ENCODE measurements at regions not wholly inside any gene's neighbourhood (a gene's known extent, or its start where the extent isn't known, plus 50 kb on each side); places are given as distances from the start of the nearest gene placed in this dataset.

GRCh38 chr5:4640795-4641194, 499.3 kb upstream of the ADAMTS16 start:
- no peak for DNase-seq (ENCODE audit: low read depth)

GRCh38 chr5:4642525-4642924, 497.6 kb upstream of the ADAMTS16 start:
- DNase-seq (ENCODE audit: low read depth) = no peak

DNA sequence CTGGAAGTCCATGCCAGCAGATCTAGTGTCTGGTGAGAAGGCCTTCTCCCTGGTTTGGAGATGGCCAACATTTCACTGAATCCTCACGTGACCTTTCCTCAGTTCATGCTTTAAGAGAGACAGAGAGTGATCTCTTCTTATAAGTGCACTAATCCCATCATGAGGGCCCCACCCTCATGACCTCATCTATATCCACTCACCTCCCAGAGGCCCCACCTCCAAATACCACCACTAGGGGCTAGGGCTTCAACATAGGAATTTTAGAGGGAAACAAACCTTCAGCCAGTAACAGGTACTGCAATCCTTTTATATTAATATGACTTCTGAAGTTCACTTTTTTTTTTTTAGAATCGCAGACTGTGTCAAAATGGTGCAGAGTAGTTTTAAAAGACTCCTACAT, 496.9 kb upstream of the ADAMTS16 start:
- no peak for DNase-seq (ENCODE audit: low read depth)

- DNase-seq (ENCODE audit: low read depth) = no peak
Measured at GRCh38 chr5:4643960-4644359, 496.2 kb upstream of the ADAMTS16 start.

DNA sequence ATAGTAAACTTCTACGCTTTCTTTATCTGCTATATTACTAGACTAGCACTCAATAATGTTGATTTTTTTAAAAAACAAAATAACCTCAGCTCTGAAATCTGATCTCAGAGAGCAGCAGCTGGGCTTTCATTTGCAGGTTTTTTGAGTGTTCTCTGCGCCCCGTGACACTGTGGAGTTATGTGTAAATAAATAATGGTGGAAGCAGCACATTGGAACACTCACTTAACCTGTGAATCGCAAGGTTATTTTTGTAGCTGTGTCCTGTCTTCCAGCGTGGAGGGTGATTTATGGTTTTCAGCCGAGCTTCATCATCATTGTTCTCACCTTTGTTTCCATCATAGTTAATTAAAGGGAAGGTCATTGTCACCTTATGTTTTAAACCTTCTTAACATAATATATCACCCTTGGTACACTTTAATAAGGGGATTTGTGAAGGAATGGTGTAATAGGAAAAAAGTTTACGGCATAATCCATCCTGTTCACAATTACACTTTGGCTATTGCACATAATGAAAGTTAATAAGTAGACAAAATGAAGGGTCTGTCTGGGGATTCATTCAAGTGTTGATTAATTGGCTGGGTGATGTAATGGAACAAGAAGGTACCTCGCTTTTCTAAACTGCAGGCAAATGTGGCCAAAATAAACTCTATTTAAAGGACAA, 493.3 kb upstream of the ADAMTS16 start:
- no peak for DNase-seq (ENCODE audit: low read depth)

- DNase-seq (ENCODE audit: low read depth) = no peak
Measured at GRCh38 chr5:4647955-4648354, 492.2 kb upstream of the ADAMTS16 start.

DNA sequence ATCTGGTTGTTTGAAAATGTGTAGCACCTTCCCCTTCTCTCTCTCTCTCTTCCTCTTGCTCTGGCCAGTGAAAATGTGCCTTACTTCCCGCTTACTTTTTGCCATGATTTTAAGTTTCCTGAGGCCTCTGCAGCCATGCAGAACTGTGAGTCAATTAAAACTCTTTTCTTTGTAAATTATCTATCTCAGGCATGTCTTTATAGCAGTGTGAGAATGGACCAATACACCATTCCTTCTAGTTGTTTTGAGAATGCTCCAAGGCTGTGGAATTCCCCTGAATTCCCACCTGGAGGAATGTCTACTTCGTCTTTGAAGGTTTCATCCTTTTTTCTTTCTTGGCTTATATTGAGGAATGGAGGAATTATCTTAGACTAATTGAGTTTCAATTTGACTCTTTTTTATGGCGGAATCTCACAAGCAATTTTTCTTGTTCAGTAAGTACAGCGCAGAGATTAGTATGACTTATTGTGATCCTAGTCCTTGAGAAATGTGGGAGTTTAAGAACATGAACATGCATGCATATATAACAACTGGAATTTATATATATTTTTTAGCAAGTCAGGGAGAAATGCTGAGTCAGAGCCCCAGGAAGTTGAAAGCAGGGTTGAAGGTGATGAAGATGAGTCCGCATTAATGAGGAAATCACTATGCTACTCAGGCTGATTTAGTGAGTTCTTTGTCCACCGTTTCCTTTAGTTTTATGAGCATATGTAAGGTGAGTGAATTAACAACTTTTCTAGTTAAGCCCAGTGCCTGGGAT, 488.1 kb upstream of the ADAMTS16 start:
- DNase-seq (ENCODE audit: low read depth) = no peak

GRCh38 chr5:4653475-4653874, 486.7 kb upstream of the ADAMTS16 start:
- no peak for DNase-seq (ENCODE audit: low read depth)

DNA sequence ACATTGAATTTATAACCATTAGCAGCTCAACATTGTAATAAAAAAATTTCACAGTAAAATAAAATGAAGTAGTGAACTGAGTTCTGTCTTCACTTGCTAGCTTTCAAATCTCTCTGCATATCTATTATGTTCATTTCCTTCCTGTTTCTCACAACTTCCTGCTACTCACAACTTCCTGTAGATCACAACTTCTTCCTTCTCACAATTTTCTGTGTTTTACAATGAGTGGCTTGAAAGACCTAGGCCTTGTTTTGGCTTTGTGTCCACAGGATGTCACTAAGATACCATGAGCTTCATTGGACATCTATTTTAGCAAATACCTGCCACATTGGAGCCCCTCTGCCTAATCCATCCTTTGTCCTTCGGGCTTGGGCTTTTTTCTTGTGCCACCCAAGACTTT, 480.3 kb upstream of the ADAMTS16 start:
- DNase-seq (ENCODE audit: low read depth) = no peak

- no peak for DNase-seq (ENCODE audit: low read depth)
Measured at GRCh38 chr5:4661326-4661725, 478.8 kb upstream of the ADAMTS16 start.

DNA sequence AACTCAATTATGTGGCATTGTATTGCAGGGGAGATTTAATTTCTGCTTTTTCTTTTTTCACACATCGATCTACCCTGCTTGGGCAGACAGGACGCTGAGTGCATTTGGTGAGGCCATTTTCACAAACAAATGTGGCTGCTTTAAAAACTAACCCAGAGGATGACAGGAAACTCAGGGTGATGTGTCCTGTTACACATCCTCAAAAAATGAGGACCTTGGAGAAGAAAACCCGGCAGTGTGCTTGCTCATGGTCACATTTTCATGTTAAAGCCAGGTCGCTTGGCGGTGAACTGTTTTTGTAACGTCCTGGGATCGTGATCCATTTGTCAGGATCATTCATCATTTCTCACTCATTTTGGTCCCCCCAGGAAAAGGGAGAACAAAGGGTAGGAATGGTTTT, 478.3 kb upstream of the ADAMTS16 start:
- DNase-seq (ENCODE audit: low read depth) = no peak

DNA sequence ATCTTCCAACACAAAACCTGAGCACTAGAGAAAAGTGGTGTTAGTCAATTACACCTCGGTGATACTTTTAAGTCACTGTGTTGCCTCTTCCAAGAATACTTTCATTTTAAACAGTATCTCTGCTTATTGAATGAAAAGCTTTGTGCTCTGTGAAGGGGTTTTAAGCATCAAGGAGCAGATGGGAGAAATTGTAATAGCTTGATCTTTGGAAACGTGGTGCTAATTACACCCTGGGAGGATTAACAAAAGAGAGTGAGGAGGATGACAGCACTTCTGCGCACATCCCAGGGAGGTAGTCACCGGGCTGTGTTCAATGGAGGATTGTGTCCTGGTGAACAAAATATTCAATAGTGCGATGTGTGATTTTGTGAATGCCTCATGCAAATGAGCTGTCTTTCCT, 477.4 kb upstream of the ADAMTS16 start:
- DNase-seq (ENCODE audit: low read depth) = no peak

DNA sequence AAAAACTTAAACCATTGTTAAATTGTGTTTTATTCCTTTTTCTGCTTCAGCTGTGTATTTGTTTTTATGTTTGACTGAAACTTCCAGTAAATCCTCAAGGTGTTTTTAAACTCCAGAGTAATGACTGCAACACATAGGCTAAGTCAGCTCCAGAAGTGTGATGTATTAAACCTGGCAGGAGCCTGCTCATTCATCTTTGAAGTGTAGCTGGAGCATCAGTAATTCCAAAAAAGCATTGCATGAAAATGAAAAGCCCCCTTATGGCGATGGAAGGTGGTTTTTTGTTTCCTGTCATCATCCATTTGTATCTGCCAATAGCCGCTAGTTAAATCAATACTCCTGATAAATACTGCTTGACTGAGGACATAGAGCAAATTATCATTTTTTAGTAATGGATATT, 474.2 kb upstream of the ADAMTS16 start:
- DNase-seq (ENCODE audit: low read depth) = no peak

- DNase-seq (ENCODE audit: low read depth) = no peak
Measured at GRCh38 chr5:4674166-4674565, 466.0 kb upstream of the ADAMTS16 start.

GRCh38 chr5:4676934-4677333, 463.2 kb upstream of the ADAMTS16 start:
- DNase-seq (ENCODE audit: low read depth) = no peak

DNA sequence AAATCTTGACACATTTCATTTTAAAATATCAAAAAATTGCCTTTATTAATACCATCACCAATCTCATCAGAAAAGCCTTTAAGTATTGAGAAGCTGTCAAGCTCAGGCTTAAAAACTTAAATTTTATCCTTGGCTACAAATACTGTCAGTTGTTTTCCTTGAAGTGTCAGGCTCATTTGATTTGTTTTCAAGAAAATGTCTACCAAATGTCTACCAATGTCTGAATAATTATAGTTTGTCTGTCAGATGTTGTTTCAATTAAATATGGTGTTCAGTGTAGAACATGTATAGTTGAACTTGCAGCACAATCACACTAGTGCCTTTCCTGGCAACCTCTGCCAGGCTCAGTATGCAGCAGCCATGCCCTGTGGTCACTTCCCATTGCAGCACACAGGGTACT, 455.2 kb upstream of the ADAMTS16 start:
- DNase-seq (ENCODE audit: low read depth) = no peak

- DNase-seq (ENCODE audit: low read depth) = no peak
Measured at GRCh38 chr5:4698596-4698995, 441.5 kb upstream of the ADAMTS16 start.

DNA sequence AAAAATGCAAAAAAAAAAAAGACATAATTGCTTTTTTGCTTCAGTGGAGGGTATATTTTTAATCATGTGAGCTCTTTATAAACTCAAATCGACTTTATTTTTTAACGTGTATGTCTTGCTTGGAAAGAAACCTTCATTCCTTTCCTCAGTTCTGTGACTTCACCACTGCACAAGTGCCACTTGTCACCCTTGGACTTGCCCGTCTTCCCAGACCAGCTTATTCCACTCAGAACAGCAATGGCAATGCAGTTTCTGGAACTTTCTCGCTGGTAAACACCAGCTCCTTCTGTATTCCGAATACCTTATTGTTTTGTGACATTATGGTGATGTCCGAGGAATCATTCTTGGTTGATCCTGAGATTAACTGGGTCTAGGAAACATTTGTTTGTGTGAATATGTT, 440.5 kb upstream of the ADAMTS16 start:
- DNase-seq (ENCODE audit: low read depth) = no peak

GRCh38 chr5:4700069-4700468, 440.1 kb upstream of the ADAMTS16 start:
- DNase-seq (ENCODE audit: low read depth) = no peak

GRCh38 chr5:4700871-4701270, 439.3 kb upstream of the ADAMTS16 start:
- no peak for DNase-seq (ENCODE audit: low read depth)

DNA sequence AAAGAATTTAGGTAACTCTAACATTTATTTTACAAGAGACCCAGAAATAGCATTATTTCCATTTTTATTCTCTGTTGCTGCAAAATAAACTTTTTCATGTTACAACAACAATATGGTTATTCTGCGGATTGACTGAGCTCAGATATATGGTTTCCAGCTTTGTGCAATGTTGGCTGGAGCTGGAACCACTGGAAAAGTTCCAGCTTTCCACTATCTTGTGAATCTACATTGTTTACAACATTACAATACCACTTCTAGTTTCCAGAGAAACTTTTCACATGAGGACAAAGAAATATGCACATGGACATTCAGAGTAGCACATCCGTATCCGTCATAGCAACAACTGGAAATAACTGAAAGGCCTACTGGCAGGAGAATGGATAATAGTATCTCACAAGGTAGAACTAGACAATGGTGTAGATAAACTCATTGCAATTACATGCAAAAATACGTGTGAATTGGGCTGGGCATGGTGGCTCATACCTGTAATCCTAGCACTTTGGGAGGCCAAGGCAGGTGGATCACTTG, 436.1 kb upstream of the ADAMTS16 start:
- no peak for DNase-seq (ENCODE audit: low read depth)

GRCh38 chr5:4704951-4705350, 435.2 kb upstream of the ADAMTS16 start:
- DNase-seq (ENCODE audit: low read depth) = no peak

DNA sequence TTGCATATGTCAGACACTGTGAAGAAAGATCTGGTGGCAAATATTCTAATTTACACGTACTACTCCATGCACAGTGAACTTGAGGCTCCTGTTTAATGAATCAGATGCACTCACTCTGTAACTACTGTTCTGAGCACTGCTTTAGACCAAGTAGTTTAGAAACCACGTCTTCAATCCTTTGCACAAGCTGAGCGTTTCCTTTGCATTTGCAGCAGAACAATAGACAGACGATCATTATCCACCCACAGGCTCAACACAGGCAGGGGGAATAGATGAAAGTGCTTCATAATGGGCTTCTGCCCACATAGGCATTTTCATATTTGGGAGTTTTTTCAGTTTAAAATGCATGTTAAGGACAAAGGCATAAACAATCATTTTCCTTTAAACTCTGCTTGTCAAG, 423.3 kb upstream of the ADAMTS16 start:
- no peak for DNase-seq (ENCODE audit: low read depth)

DNA sequence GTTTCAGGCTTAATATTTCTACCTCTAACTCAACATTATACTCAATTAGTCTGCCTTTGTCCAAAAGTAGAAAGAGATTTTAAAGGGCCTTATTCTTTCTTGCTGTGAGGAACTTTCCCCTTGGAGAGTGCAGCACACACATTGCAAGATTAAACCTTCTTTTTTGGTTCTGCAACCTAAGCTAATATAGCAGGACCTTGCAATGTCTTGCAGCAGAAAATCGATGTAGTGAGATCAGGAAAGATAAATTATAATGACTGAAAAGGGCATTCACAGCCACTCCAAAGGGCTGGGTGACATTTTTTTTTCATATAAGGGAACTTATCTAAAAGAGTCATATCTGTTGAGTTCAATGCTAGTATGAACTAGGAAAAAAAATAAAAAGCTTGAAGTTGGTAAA, 422.7 kb upstream of the ADAMTS16 start:
- DNase-seq (ENCODE audit: low read depth) = no peak

All from HS-27A (cell line).